Activated CD4-positive, alpha-beta memory T cell treated with anti-CD3 and anti-CD28 coated beads for 36 hours (primary cell): ENCODE measurements at regions not wholly inside any gene's neighbourhood (a gene's known extent, or its start where the extent isn't known, plus 50 kb on each side); places are given as distances from the start of the nearest gene placed in this dataset.
"Not testable (repeated sequence)": the region's sequence is repeated elsewhere in the genome, so short reads cannot be mapped to it uniquely, and the experiment has no call there.

Source experiments
- CTCF ChIA-PET: fragments of 350-600 bp; sonication (Branson Sonifier 250); formaldehyde crosslinking; loops from one replicate; lab custom pipeline; 2021; ENCODE audit warnings: antibody characterized with exemption, inconsistent platforms; lab: Charles Lee
- POLR2A ChIA-PET: fragments of 350-600 bp; sonication (Branson Sonifier 250); formaldehyde crosslinking; loops from one replicate; lab custom pipeline; 2021; ENCODE audit warnings: antibody characterized with exemption; lab: Charles Lee
- DNase-seq: peaks from one replicate; pipeline ENCODE4 v3.0.0-alpha.2; 2020
- H3K27ac Mint-ChIP-seq: one replicate; pipeline ENCODE4 v1.8.0; 2021; ENCODE audit warnings: mixed read lengths
- H3K27me3 Mint-ChIP-seq: one replicate; pipeline ENCODE4 v1.8.0; 2021; ENCODE audit warnings: mixed read lengths
- H3K36me3 Mint-ChIP-seq: one replicate; pipeline ENCODE4 v1.8.0; 2021; ENCODE audit warnings: mixed read lengths
- H3K4me1 Mint-ChIP-seq: one replicate; pipeline ENCODE4 v1.8.0; 2021; ENCODE audit warnings: low read depth, mixed read lengths
- H3K4me3 Mint-ChIP-seq: one replicate; pipeline ENCODE4 v1.8.0; 2021; ENCODE audit warnings: mild to moderate bottlenecking, mixed read lengths
- H3K9me3 Mint-ChIP-seq: one replicate; pipeline ENCODE4 v1.8.0; 2021; ENCODE audit warnings: mixed read lengths
- intact Hi-C: fragments of 100-400 bp; cut with micrococcal nuclease; formaldehyde crosslinking; loops from one replicate; pipeline ENCODE4 v1.15.1; 2023

DNA sequence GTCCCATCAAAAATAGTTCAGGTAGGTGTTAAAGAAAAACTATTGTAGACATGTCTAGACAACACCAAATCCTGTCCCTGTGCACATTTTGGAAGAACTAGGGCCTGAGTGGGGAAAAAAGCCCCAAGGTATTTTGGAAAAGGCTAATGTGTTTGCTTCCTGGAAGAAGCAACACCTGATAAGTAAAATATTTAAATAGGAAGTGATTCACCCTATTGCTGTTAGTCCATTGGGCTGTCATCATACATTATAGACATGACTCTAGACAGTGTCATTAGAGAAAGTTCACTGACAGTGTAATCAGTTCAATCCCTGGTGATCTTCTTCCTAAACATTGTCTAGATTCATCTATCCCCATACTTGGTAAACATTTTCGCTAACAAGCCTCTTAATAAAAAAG, 465.3 kb downstream of the CBLN4 start:
- no peak for DNase-seq
- Mint-ChIP-seq H3K4me1 (no peaks in the 10 kb centered on the region), H3K36me3 (no peaks in the 10 kb centered on the region), H3K27me3 (no peaks in the 10 kb centered on the region), H3K9me3 (peaks cover 3% of the 10 kb centered on the region), H3K4me3 (no peak overlapping the region), H3K27ac (no peak overlapping the region)
- ChIA-PET CTCF (no interaction called here), POLR2A (no interaction called here)
- intact Hi-C loops: no loop called here

DNA sequence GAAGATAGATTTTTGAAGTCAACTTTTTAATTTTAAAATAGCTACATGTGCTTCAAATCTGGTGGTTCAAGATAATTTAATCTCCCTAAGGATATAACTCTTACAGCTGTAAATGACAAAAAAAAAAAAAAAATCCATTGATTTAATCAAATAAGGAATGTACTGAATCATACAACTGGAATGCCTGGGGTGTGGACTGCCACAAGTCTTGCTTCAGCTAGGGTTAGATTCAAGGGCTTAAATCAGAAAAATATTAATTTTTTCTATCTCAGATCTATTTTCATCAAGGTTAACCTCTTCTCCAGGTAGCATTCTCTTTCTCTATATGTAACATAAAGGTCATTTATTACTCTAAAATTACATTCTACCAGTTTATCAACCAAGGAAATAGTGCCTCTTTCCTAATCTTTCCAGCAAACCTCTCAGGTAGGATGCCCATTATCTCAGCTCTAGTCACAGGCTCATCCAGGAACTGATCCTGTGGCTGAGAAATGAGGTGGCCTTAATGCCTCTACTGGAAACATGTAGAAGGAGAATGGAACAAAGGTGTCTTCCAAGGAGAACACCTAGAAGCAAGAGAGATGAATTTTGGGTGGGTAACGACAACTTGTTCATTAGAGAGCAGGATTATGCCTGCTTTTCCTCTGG, 466.9 kb downstream of the CBLN4 start:
- no peak overlapping the region for H3K27ac Mint-ChIP-seq
- no peaks in the 10 kb centered on the region for H3K9me3 Mint-ChIP-seq
- ChIA-PET POLR2A (no interaction called here), CTCF (no interaction called here)
- no peaks in the 10 kb centered on the region for H3K27me3 Mint-ChIP-seq
- H3K36me3 Mint-ChIP-seq: no peaks in the 10 kb centered on the region
- no peak for DNase-seq
- H3K4me1 Mint-ChIP-seq: no peaks in the 10 kb centered on the region
- intact Hi-C loops: no loop called here
- H3K4me3 Mint-ChIP-seq: no peak overlapping the region

DNA sequence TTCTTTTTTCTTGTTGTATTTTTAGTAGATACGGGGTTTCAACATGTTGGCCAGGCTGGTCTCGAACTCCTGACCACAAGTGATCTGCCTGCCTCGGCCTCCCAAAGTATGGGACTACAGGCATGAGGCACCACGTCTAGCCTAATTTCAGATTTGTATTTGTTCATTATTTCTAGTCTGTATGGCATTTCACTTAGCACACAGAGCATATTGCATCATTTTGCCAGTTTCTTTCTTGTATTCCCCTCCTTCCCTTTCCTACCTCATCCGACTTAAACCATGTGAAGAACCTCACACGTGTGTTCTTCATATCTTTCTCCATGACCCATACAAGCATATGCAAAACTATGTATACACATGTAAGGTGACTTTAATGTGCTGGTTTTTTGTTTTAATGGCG, 470.0 kb downstream of the CBLN4 start:
- intact Hi-C loops: no loop called here
- H3K4me1 Mint-ChIP-seq: no peaks in the 10 kb centered on the region

DNA sequence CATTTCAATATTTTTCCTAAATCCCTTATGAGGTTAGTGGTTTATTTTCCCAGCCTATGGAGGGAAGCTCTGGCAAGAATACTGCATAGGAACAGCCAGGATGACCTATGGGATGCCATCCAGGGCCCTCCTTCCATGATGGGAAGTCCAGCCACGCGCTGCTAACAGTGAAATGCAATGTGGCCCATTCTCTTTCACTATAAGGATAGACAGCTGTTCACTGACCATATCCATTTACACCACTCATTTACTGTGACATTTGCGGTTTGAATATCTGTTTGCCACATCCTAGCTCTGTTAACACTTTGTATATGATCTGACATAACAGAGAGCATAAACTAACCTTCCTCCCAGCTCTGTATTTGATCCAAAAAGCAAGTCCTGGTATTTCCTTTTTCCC, 471.7 kb downstream of the CBLN4 start:
- intact Hi-C loops: no loop called here
- H3K9me3 Mint-ChIP-seq: no peaks in the 10 kb centered on the region
- ChIA-PET POLR2A (no interaction called here), CTCF (no interaction called here)
- H3K36me3 Mint-ChIP-seq: no peaks in the 10 kb centered on the region
- H3K27me3 Mint-ChIP-seq: no peaks in the 10 kb centered on the region
- H3K27ac Mint-ChIP-seq: no peak overlapping the region
- H3K4me3 Mint-ChIP-seq: no peak overlapping the region
- DNase-seq: no peak
- H3K4me1 Mint-ChIP-seq: no peaks in the 10 kb centered on the region

More for the DNA sequence above, 470.0 kb downstream of the CBLN4 start:
- no peak for DNase-seq
- H3K4me3 Mint-ChIP-seq: no peak overlapping the region
- H3K27ac Mint-ChIP-seq: no peak overlapping the region
- ChIA-PET POLR2A (no interaction called here), CTCF (no interaction called here)
- no peaks in the 10 kb centered on the region for H3K9me3 Mint-ChIP-seq
- H3K27me3 Mint-ChIP-seq: no peaks in the 10 kb centered on the region
- H3K36me3 Mint-ChIP-seq: no peaks in the 10 kb centered on the region

DNA sequence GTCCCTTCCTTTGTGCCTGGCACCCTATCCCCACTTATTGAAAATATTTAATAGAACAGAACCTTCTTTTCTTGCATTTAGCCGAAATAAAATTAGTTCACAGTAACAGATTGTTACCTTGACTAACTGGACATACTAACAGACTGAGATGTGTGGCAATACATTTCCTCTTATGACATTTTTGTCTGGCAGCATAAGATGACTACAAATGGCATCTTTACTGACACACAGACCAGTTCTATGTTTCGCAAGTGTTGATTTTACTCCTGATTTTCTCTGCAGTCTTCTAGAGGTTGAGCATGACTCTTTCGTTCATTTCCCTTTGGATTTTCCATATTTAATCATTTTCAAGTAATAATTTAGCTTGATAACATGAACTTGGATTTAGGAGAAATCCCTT, 474.6 kb downstream of the CBLN4 start:
- Mint-ChIP-seq H3K4me3 (no peak overlapping the region), H3K4me1 (no peaks in the 10 kb centered on the region), H3K27ac (no peak overlapping the region), H3K27me3 (no peaks in the 10 kb centered on the region), H3K36me3 (no peaks in the 10 kb centered on the region), H3K9me3 (no peaks in the 10 kb centered on the region)
- ChIA-PET CTCF (no interaction called here), POLR2A (no interaction called here)
- intact Hi-C loops: no loop called here
- no peak for DNase-seq

DNA sequence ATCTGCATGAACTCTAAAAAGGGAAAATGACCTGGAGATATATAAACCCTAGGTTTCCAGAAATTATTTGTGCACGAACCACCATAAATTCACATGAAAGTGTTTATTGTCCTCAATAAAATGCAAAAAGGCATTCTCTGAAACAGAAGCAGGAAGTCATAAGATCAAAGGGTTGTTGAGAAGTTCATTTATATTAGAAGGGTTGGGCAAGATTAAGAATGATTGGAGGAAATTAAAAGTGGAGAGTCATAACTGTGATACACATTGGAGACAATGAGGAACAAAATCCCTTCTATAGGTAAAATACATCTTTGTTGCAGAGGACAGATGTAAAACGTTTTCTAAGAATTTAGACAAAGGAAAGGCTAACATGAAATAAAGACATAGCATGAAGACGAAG, 476.8 kb downstream of the CBLN4 start:
- H3K27me3 Mint-ChIP-seq: no peaks in the 10 kb centered on the region
- H3K4me1 Mint-ChIP-seq: no peaks in the 10 kb centered on the region
- no peak for DNase-seq
- no peak overlapping the region for H3K27ac Mint-ChIP-seq
- ChIA-PET POLR2A (no interaction called here), CTCF (no interaction called here)
- no peak overlapping the region for H3K4me3 Mint-ChIP-seq
- intact Hi-C loops: loop anchor here (10.0 kb wide), 1 partner anchor 364 kb away; no protein-coding TSS in a partner anchor
- H3K36me3 Mint-ChIP-seq: no peaks in the 10 kb centered on the region
- peaks cover 1% of the 10 kb centered on the region for H3K9me3 Mint-ChIP-seq

DNA sequence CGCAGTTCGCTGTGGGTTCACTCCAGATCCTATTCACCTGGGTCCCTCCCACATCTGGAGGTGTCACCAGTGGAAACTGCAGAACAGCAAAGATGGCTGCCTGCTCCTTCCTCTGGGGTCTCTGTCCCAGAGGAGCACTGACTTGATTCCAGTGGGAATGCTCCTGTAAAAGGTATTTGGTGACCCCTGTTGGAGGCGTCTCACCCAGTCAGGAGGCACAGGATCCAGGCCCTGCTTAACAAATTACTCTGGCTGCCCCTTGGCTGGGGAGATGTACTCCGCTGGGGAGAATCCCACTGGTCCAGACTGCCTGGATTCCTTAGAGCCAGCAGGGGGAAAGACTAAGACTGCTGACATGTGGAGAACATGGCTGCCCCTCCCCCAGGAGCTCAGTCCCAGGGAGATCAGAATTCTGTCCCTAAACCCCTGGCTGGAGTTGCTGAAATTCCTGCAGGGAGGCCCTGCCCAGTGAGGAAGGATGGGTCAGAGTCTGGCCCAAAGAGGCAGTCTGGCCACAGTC, 483.0 kb downstream of the CBLN4 start:
- ChIA-PET POLR2A (no interaction called here), CTCF (no interaction called here)
- intact Hi-C loops: loop anchor here (10.0 kb wide), 1 partner anchor 358 kb away; no protein-coding TSS in a partner anchor
- Mint-ChIP-seq H3K9me3 (peaks cover 6% of the 10 kb centered on the region), H3K4me1 (no peaks in the 10 kb centered on the region), H3K4me3 (no peak overlapping the region), H3K27ac (no peak overlapping the region), H3K27me3 (no peaks in the 10 kb centered on the region), H3K36me3 (no peaks in the 10 kb centered on the region)
- DNase-seq: no peak

DNA sequence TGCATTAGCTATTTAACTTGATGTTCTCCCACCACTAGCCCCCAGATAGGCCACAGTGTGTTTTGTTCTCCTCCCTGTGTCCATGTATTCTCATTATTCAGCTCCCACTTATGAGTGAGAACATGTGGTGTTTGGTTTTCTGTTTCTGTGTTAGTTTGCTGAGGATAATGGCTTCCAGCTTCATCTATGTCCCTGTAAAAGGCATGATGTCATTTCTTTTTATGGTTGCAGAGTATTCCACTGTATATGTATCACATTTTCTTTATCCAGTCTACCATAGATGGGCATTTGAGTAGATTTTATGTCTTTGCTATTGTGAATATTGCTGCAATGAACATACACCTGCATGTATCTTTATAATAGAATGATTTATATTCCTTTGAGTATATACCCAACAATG, 487.7 kb downstream of the CBLN4 start:
- H3K36me3 Mint-ChIP-seq, POLR2A ChIA-PET, H3K9me3 Mint-ChIP-seq, H3K4me3 Mint-ChIP-seq, H3K4me1 Mint-ChIP-seq, DNase-seq, H3K27me3 Mint-ChIP-seq, intact Hi-C loops, H3K27ac Mint-ChIP-seq, CTCF ChIA-PET: not testable (repeated sequence)

DNA sequence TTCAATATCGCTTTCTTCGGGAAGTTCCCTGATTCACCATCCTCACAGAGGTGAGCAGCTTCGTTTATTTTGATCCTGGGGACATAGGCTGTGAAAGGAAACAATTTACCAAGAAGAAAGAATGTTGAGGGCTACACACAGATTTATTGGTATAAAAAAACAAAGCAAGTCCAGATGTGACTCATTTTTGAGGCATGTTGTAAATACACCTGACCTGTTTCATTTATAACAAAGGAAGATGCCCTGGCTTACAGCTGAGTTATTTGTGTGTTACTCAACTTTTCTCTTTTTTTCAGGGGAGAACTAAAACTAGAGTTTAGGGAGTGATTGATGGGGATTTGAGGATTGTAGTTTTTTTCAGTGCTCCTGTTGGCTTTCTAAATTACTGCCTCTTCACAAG, 489.5 kb downstream of the CBLN4 start:
- POLR2A ChIA-PET: no interaction called here
- no peak overlapping the region for H3K4me3 Mint-ChIP-seq
- CTCF ChIA-PET: no interaction called here
- H3K27ac Mint-ChIP-seq: no peak overlapping the region
- no peaks in the 10 kb centered on the region for H3K36me3 Mint-ChIP-seq
- intact Hi-C loops: no loop called here
- peaks cover 5% of the 10 kb centered on the region for H3K9me3 Mint-ChIP-seq
- no peaks in the 10 kb centered on the region for H3K27me3 Mint-ChIP-seq
- no peak for DNase-seq
- no peaks in the 10 kb centered on the region for H3K4me1 Mint-ChIP-seq

DNA sequence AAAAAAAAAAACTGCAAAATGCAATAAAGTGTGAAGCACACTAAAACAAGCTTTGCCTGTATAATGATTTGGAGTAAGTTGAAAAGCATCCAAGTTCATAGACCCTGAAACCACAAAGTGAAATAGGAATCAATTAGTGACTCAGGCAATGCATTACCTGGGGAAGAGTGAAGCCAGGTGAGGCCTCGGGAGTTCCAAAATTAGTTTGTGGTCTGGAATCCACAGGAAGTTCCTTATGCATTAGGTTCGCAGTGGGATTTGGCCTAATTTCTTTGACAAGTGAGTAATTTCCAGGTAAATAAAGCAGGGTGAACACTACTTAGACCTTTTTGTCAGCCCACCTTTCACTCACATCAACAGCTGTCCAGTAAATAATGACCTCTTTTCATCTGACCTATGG, 490.8 kb downstream of the CBLN4 start:
- Mint-ChIP-seq H3K9me3 (peaks cover 5% of the 10 kb centered on the region), H3K27ac (no peak overlapping the region), H3K36me3 (no peaks in the 10 kb centered on the region), H3K27me3 (no peaks in the 10 kb centered on the region), H3K4me3 (no peak overlapping the region), H3K4me1 (no peaks in the 10 kb centered on the region)
- ChIA-PET POLR2A (no interaction called here), CTCF (no interaction called here)
- intact Hi-C loops: no loop called here
- DNase-seq: no peak

DNA sequence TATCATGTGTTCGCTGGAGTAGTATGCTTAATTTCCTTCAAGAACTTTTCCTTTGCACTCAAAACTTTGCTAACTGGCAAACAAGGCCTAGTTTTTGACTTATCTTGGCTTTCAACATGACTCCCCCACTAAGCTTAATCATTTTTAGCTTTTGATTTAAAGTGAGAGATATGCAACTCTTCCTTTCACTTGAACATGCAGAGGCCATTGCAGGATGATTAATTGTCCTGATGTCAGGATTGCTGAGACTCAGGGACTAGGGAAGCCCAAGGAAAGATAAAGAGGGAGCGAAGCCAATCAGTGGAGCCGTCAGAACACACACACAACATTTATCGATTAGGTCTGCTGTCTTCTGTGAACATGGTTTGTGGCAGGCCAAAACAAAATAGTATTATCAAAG, 491.4 kb downstream of the CBLN4 start:
- Mint-ChIP-seq H3K27me3 (no peaks in the 10 kb centered on the region), H3K4me1 (no peaks in the 10 kb centered on the region), H3K36me3 (no peaks in the 10 kb centered on the region), H3K9me3 (peaks cover 5% of the 10 kb centered on the region), H3K27ac (no peak overlapping the region), H3K4me3 (no peak overlapping the region)
- intact Hi-C loops: no loop called here
- CTCF ChIA-PET: no interaction called here
- POLR2A ChIA-PET: no interaction called here
- DNase-seq: no peak

DNA sequence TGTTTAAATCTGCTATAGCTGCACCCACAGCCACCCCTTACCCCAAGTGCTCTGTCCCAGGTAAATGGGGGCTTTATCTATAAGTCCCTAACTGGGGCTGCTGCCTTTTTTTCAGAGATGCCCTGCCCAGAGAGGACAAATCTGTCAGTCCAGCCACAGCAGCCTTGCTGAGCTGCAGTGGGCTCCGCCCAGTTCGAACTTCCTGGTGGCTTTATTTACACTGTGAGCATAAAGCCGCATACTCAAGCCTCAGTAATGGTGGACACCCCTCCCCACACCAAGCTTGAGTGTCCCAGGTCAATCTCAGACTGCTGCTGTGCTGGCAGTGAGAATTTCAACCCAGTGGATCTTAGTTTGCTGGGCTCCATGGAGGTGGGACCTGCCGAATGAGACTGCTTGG, 505.2 kb downstream of the CBLN4 start:
- ChIA-PET POLR2A (no interaction called here), CTCF (no interaction called here)
- H3K27me3 Mint-ChIP-seq: no peaks in the 10 kb centered on the region
- no peaks in the 10 kb centered on the region for H3K36me3 Mint-ChIP-seq
- DNase-seq: no peak
- intact Hi-C loops: no loop called here
- H3K4me1 Mint-ChIP-seq: no peaks in the 10 kb centered on the region
- H3K27ac Mint-ChIP-seq: no peak overlapping the region
- H3K4me3 Mint-ChIP-seq: no peak overlapping the region
- H3K9me3 Mint-ChIP-seq: peaks cover 27% of the 10 kb centered on the region

DNA sequence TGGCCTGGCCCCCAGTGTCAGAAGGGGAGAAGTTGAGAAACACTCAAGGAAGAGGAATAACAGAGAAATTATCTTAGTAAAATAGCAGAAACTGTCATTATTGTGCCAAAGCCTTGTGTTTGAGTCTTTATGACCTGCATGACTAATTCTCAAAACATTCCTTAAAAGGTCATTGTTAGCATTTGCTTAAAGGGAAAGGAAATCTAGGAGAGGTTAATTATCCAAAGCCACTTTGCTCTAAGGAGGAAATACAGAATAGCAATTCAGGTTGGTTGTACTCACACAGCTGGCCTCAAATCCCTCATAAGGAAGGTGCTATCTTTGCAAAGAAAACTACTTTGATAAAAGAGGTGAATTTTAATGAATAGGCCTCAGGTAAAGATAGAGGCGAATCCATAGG, 516.7 kb downstream of the CBLN4 start:
- CTCF ChIA-PET: no interaction called here
- Mint-ChIP-seq H3K27me3 (no peaks in the 10 kb centered on the region), H3K4me3 (no peak overlapping the region), H3K36me3 (no peaks in the 10 kb centered on the region), H3K27ac (no peak overlapping the region), H3K4me1 (no peaks in the 10 kb centered on the region), H3K9me3 (peaks cover 23% of the 10 kb centered on the region)
- intact Hi-C loops: no loop called here
- DNase-seq: no peak
- POLR2A ChIA-PET: no interaction called here
